NT2/D1 (cell line): ENCODE measurements at regions not wholly inside any gene's neighbourhood (a gene's known extent, or its start where the extent isn't known, plus 50 kb on each side); places are given as distances from the start of the nearest gene placed in this dataset.

Experiments used
- DNase-seq: peaks from one replicate; pipeline ENCODE4 v3.0.0-alpha.2; 2011; ENCODE audit warnings: low read depth, low spot score
- H3K27me3 ChIP-seq: 2 replicates; pipeline ENCODE4 v1.6.0; 2011; ENCODE audit warnings: mild to moderate bottlenecking; ENCODE audit not compliant: insufficient read length, insufficient read depth
- H3K36me3 ChIP-seq: 2 replicates; pipeline ENCODE4 v1.6.1; 2011; ENCODE audit warnings: mild to moderate bottlenecking, low read length, mixed read lengths; ENCODE audit not compliant: insufficient read depth, insufficient read length
- H3K4me1 ChIP-seq: 2 replicates; pipeline ENCODE4 v1.5.1; 2011; ENCODE audit not compliant: insufficient read depth, insufficient read length
- H3K4me3 ChIP-seq: 2 replicates; pipeline ENCODE4 v1.5.1; 2011; ENCODE audit warnings: low read depth; ENCODE audit not compliant: insufficient read length
- H3K9ac ChIP-seq: 2 replicates; pipeline ENCODE4 v1.6.0; 2011; ENCODE audit warnings: low read depth; ENCODE audit not compliant: insufficient read length
- H3K9me3 ChIP-seq: 2 replicates; pipeline ENCODE4 v1.5.1; 2011; ENCODE audit warnings: mild to moderate bottlenecking, low read length; ENCODE audit not compliant: insufficient read depth
- SUZ12 ChIP-seq: IDR thresholded peaks from 2 replicates; pipeline ENCODE4 v1.6.1; 2011; ENCODE audit not compliant: insufficient read length, insufficient read depth; ENCODE audit errors: extremely low read depth
- YY1 ChIP-seq: IDR thresholded peaks from 2 replicates; pipeline ENCODE4 v1.6.1; 2011; ENCODE audit not compliant: insufficient read length, insufficient read depth
- ZNF274 ChIP-seq: IDR thresholded peaks from 2 replicates; pipeline ENCODE4 v1.6.1; 2011; ENCODE audit warnings: mild to moderate bottlenecking, low read depth, low read length

DNA sequence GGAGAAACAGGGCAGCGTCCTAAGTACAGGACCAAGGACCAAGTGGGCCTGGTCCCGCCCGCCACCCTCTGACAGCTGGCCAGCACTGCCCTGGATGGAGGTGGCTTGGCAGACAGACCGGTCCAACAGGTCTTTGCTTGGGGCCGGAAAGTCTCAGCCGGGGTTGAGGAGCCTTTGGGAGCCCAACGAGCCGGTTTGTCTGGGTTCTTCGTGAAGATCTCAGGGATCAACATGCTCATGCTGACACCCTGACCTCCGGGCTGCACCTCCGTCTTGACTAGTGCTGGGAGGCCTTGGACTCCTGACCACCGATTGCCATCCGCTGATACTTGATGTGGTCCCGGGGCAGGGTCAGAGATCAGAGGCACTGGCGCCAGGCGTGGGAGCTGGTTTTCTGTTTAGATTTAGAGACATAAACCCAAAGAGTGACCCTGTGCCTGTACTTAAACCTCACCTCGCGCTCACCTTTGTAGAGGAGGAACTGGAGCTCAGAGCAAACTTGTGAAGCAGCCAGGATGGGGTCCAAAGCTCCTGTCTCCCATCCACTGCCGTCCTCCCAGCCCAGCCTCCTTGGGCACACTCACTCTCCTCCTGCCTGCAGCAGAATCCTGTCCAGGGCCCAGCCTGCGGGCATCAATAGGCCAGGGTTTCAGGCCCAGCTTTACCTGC is 92.1 kb upstream of the GSE1 start:
- H3K36me3 ChIP-seq, result no peaks in the 10 kb centered on the region
- H3K27me3 ChIP-seq, result no peaks in the 10 kb centered on the region
- H3K9ac ChIP-seq, result no peak overlapping the region
- peaks cover 44% of the 10 kb centered on the region for H3K4me1 ChIP-seq
- H3K9me3 ChIP-seq, result no peaks in the 10 kb centered on the region
- no peak for DNase-seq
- TF ChIP-seq YY1 (no peak), SUZ12 (no peak), ZNF274 (no peak)
- H3K4me3 ChIP-seq, result no peak overlapping the region

- no peaks in the 10 kb centered on the region for H3K27me3 ChIP-seq
- no peaks in the 10 kb centered on the region for H3K36me3 ChIP-seq
- H3K4me3 ChIP-seq, result no peak overlapping the region
- TF ChIP-seq YY1 (no peak), SUZ12 (no peak)
- H3K4me1 ChIP-seq, result peaks cover 49% of the 10 kb centered on the region
- H3K9ac ChIP-seq, result no peak overlapping the region
- DNase-seq, result no peak
- no peaks in the 10 kb centered on the region for H3K9me3 ChIP-seq
Observed at GRCh38 chr16:85521552-85522307, 91.4 kb upstream of the GSE1 start.

DNA sequence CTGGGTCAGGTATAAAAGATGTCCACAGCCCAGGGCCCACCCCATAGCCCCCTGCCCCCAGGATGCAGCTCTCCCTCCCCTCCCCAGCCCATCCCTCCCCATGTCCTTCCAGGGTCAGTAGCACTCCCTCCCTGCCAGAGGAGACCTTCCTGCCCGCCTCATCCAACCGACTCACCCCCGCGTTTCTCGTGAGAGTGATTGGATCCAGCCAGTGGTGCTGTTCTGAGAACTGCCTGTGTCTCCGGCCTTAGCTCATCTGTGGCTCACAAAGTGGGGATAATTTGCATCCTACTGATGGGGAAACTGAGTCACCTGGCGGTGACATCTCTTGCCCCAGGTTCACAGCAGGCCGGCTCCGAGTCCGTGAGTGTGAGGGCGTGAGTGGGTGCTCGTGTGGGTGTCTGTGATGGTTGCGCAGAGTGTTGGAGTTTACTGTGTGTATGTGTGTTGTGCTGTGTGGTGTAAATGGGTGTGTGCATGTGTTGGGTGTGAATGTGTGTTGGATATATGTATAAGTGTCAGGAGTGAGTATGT is 90.7 kb upstream of the GSE1 start:
- TF ChIP-seq ZNF274 (no peak), YY1 (no peak), SUZ12 (no peak)
- no peaks in the 10 kb centered on the region for H3K27me3 ChIP-seq
- no peak overlapping the region for H3K4me3 ChIP-seq
- DNase-seq, result no peak
- peaks cover 49% of the 10 kb centered on the region for H3K4me1 ChIP-seq
- H3K9ac ChIP-seq, result no peak overlapping the region
- H3K36me3 ChIP-seq, result no peaks in the 10 kb centered on the region
- H3K9me3 ChIP-seq, result no peaks in the 10 kb centered on the region

DNA sequence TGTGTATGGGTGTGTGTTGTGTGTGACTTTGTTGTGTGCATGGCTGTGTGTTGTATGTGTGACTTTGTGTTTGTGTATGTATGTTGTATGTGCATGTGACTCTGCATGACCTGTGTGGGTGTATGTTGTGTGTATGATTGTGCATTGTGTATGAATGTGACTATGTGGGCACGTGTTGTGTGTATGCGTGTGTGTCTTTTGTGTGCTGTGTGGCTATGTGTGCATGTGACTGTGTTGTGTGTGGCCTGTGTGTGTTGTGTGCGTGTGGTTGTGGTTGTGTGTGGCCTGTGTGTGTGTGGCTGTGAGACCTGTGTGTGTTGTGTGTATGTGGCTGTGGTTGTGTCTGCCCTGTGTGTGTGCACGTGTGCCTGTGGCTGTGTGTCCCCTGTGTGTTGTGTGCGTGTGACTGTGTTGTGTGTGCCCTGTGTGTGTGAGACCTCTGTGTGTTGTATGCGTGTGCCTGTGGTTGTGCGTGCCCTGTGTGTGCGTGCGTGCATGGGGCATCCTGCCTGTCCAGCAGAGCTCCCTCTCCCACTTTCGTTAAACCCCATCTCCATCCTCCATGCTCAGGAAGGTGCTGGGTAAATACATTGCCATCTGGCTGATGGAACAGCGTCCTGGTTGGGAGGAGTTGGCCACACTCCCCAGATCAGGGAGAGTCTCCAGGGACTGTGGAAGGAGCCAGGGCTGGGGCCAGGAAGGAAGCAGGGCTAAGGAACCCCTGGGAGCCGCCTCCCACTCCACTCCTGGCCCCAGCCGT is 90.1 kb upstream of the GSE1 start:
- H3K36me3 ChIP-seq, result no peaks in the 10 kb centered on the region
- no peak for TF ChIP-seq YY1
- no peak for TF ChIP-seq ZNF274
- TF ChIP-seq SUZ12, result no peak
- H3K4me3 ChIP-seq, result no peak overlapping the region
- peak overlapping the region; percentile 72 for H3K9ac ChIP-seq
- no peak for DNase-seq
- H3K9me3 ChIP-seq, result no peaks in the 10 kb centered on the region
- H3K4me1 ChIP-seq, result peaks cover 52% of the 10 kb centered on the region
- no peaks in the 10 kb centered on the region for H3K27me3 ChIP-seq

DNA sequence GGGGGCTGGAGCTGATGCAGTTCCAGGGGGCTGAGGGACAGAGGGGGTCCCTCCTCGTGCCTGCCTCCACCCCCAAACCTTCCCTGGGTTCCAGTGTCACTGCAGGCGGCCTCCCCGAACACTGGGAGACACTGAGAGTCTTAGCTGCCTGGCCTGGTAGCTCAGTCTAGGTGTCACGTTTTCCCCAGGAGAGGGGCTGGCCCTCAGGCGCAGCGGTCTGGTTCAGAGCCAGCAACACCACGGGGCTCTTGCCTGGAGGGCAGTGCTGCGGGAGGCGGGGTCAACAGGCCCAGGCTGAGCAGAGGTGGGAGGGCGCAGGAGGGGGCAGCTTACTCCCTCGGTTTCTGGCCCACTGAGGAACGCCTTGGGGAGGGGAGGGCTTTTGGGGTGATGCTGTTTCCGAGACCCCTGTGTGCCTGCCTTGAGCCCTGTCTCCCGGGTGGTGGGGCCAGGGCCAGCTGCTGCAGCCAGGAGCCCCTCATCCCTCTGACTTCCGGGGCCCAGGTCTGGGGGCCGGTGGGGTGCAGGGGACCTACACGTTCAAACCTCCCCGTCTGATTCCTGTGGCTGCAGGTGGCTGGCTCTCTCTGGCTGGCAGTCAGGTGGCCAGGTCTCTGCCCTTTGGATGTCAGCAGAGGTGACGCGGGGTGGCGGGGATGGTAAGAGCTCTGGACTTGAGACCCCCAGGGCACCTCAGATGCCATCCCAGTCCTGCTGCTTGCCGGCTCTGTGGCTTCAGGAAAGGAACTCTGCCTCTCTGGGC is 89.3 kb upstream of the GSE1 start:
- Histone ChIP-seq H3K36me3 (no peaks in the 10 kb centered on the region), H3K9ac (peak overlapping the region; percentile 72), H3K4me1 (peaks cover 55% of the 10 kb centered on the region), H3K27me3 (no peaks in the 10 kb centered on the region), H3K9me3 (no peaks in the 10 kb centered on the region), H3K4me3 (no peak overlapping the region)
- DNase-seq, result peak; percentile 39
- TF ChIP-seq SUZ12 (no peak), ZNF274 (no peak), YY1 (no peak)

DNA sequence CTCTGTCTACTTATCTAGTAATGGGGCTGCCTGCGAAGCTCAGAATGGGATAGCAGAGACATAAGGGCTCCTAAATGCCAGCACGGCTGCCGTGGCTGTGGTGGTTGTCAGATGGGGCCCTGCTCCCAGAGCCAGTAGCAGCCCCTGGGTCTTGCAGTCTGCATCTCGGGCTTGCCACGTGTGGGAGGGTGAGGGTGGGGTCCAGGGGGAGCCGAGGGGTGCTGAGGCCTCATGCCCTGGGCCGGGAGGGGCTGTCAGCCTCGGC is 88.8 kb upstream of the GSE1 start:
- TF ChIP-seq ZNF274 (no peak), YY1 (no peak), SUZ12 (no peak)
- H3K27me3 ChIP-seq, result no peaks in the 10 kb centered on the region
- H3K9me3 ChIP-seq, result no peaks in the 10 kb centered on the region
- no peak for DNase-seq
- peak overlapping the region; percentile 72 for H3K9ac ChIP-seq
- H3K4me3 ChIP-seq, result no peak overlapping the region
- peaks cover 55% of the 10 kb centered on the region for H3K4me1 ChIP-seq
- H3K36me3 ChIP-seq, result no peaks in the 10 kb centered on the region
